ENCODE measurements at regions not wholly inside any gene's neighbourhood (a gene's known extent, or its start where the extent isn't known, plus 50 kb on each side); places are given as distances from the start of the nearest gene placed in this dataset.

DNA sequence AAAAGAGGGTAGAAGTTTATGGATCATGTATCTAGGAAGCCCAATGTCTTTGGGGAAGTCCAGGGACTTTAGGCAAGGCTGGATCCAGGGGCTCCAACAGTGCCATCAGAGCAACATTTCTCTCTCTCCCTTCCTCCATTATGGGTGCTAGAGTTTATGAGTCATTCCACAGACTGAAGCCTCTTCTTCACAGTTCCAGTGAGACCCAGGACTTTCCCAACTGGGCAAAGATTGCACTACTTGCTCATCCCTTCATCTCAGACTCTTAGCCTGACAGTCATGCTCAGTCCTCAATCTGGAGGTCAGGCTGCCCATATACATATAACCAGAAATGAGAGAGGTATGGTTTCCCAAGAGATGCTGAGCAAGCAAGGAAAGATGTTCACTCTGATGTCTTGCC lies 110.7 kb downstream of the FEM1C start:
- no peak for TF ChIP-seq POLR2A (IDR thresholded peaks at IDR 0.05)
- TF ChIP-seq CTCF (IDR thresholded peaks at IDR 0.05) = no peak
- H3K27ac ChIP-seq = no peak overlapping the region
- no peaks in the 10 kb centered on the region for H3K36me3 ChIP-seq (ENCODE audit: low read depth, missing control alignments)
- H3K9me3 ChIP-seq = no peaks in the 10 kb centered on the region
- no peaks in the 10 kb centered on the region for H3K4me1 ChIP-seq
- no peaks in the 10 kb centered on the region for H3K27me3 ChIP-seq
- intact Hi-C loops (cut with DNase I; ENCODE audit: low total_unique reads) = no loop called here
- no peak overlapping the region for H3K4me3 ChIP-seq
- no peak for DNase-seq

DNA sequence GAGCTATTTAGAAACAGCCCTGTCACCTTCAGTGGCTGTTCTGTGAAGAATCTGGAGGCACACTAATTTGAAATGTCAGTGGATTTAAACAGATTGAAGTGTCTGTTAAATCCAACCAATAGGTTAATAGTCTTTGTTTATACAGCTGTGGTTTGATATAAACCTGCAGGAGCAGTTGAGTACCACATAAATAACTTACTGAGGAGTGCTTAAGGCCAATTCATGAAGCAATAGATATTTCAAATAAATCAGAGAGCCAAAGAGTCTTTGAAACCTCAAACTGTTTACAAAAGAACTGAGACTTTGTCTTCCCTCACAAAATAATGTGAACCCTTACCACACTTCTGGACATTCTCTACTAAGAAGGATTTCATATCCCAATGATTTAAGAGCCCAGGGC lies 111.9 kb downstream of the FEM1C start:
- no peaks in the 10 kb centered on the region for H3K4me1 ChIP-seq
- no peak for DNase-seq

DNA sequence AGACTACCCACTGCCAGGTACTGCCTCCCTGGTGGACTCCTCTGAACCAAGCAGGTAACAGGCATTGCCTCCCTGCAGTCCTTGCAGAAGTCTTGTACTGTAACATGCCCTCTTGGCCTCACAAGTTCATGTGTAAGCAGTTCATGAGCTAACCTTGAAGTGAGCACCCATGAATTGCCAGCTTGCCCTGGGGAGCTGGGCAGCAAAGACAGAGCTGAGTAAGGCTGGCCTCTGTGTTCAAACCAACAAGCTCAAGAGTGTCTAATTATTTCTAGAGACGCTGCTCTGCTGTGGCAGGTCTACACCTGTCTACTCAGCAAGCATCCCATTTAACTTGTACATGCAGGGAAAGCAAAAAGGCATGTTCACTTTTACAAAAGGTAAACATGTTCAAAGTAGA lies 113.5 kb downstream of the FEM1C start:
- Histone ChIP-seq H3K4me1 (no peaks in the 10 kb centered on the region), H3K27me3 (no peaks in the 10 kb centered on the region), H3K4me3 (no peak overlapping the region), H3K36me3 (ENCODE audit: low read depth, missing control alignments) (no peaks in the 10 kb centered on the region), H3K9me3 (no peaks in the 10 kb centered on the region), H3K27ac (no peak overlapping the region)
- DNase-seq = no peak
- TF ChIP-seq CTCF (IDR thresholded peaks at IDR 0.05) (no peak), POLR2A (IDR thresholded peaks at IDR 0.05) (no peak)
- WGBS, 2 donors = 80 to 90% methylated on average over 1 of the region's 1 CpG
- intact Hi-C loops (cut with DNase I; ENCODE audit: low total_unique reads) = no loop called here

More for the DNA sequence above, 111.9 kb downstream of the FEM1C start:
- H3K36me3 ChIP-seq (ENCODE audit: low read depth, missing control alignments) = no peaks in the 10 kb centered on the region
- H3K27me3 ChIP-seq = no peaks in the 10 kb centered on the region
- TF ChIP-seq CTCF (IDR thresholded peaks at IDR 0.05) (no peak), POLR2A (IDR thresholded peaks at IDR 0.05) (no peak)
- H3K27ac ChIP-seq = no peak overlapping the region
- intact Hi-C loops (cut with DNase I; ENCODE audit: low total_unique reads) = no loop called here
- no peaks in the 10 kb centered on the region for H3K9me3 ChIP-seq
- no peak overlapping the region for H3K4me3 ChIP-seq

DNA sequence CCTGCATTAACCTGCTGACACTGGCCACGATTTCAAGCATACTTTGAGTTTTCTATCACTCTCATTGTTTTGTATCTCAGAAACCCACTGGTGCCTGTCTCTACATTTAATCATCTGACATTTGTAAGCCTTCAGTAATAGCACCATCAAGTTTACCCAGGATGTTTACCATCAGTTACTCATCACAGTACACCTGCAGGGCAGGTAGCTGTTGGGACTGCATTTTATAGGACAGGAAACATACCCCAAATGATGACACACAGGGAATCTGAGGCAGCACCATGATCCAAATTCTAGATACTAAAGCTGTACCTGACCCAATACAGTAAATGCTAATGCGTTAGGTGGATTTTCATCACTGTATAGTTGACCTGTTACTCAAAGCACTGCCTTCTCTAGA lies 114.2 kb downstream of the FEM1C start:
- Histone ChIP-seq H3K27me3 (no peaks in the 10 kb centered on the region), H3K36me3 (ENCODE audit: low read depth, missing control alignments) (no peaks in the 10 kb centered on the region), H3K27ac (no peak overlapping the region), H3K9me3 (no peaks in the 10 kb centered on the region), H3K4me3 (no peak overlapping the region), H3K4me1 (no peaks in the 10 kb centered on the region)
- TF ChIP-seq CTCF (IDR thresholded peaks at IDR 0.05) = no peak
- no peak for TF ChIP-seq POLR2A (IDR thresholded peaks at IDR 0.05)
- no peak for DNase-seq
- intact Hi-C loops (cut with DNase I; ENCODE audit: low total_unique reads) = no loop called here
- WGBS, 2 donors = 73 to 74% methylated on average over 2 of the region's 2 CpGs

- H3K36me3 ChIP-seq (ENCODE audit: low read depth, missing control alignments) = no peaks in the 10 kb centered on the region
- intact Hi-C loops (cut with DNase I; ENCODE audit: low total_unique reads) = no loop called here
- no peaks in the 10 kb centered on the region for H3K4me1 ChIP-seq
- H3K27me3 ChIP-seq = no peaks in the 10 kb centered on the region
- no peak overlapping the region for H3K27ac ChIP-seq
- H3K4me3 ChIP-seq = no peak overlapping the region
- no peaks in the 10 kb centered on the region for H3K9me3 ChIP-seq
- DNase-seq = no peak
- TF ChIP-seq CTCF (IDR thresholded peaks at IDR 0.05) (no peak), POLR2A (IDR thresholded peaks at IDR 0.05) (no peak)
Measured at GRCh38 chr5:115429345-115429940, 115.1 kb downstream of the FEM1C start.

Data from testis (tissue), 2 donors.